Tibial artery (tissue), 4 donors: ENCODE measurements at regions not wholly inside any gene's neighbourhood (a gene's known extent, or its start where the extent isn't known, plus 50 kb on each side); places are given as distances from the start of the nearest gene placed in this dataset.

Experiments
- DNase-seq, 2 donors: peaks; one replicate each; pipeline ENCODE4 v3.0.0-alpha.2; 2019
- H3K27ac ChIP-seq, 2 donors: fragments of 200-600 bp; sonication (generic) in 1 of 2; 1 replicate in 1 of 2; 2 replicates in 1 of 2; pipeline ENCODE4 v1.5.1; 2018 to 2019; ENCODE audit warnings: mild to moderate bottlenecking in 1 of 2
- H3K27me3 ChIP-seq, 2 donors: fragments of 200-600 bp; sonication (generic) in 1 of 2; one replicate each; pipeline versions ENCODE4 v1.5.1 to v1.6.0; 2016 to 2019
- H3K36me3 ChIP-seq, 3 donors: fragments of 200-600 bp; sonication (generic) in 2 of 3; one replicate each; pipeline ENCODE4 v1.5.1; 2016 to 2019; ENCODE audit warnings: mild to moderate bottlenecking in 2 of 3
- H3K4me1 ChIP-seq, 4 donors: fragments of 200-600 bp; sonication (generic) in 2 of 4; 1 replicate in 3 of 4; 2 replicates in 1 of 4; pipeline ENCODE4 v1.5.1; 2016 to 2019
- H3K4me3 ChIP-seq, 2 donors: fragments of 200-600 bp; sonication (generic) in 1 of 2; 1 replicate in 1 of 2; 2 replicates in 1 of 2; pipeline ENCODE4 v1.5.1; 2018 to 2019; ENCODE audit warnings: mild to moderate bottlenecking in 2 of 2
- H3K9me3 ChIP-seq, 3 donors: fragments of 200-600 bp; sonication (generic) in 1 of 3; one replicate each; pipeline ENCODE4 v1.5.1; 2016 to 2019
- CTCF ChIP-seq, 2 experiments: fragments of 200-600 bp in 1 of 2; fragments of 450-650 bp in 1 of 2; IDR thresholded peaks; one replicate each; pipeline ENCODE4 v1.5.1; 2017 to 2019; ENCODE audit warnings: antibody characterized with exemption in 2 of 2, mild to moderate bottlenecking in 1 of 2, moderate library complexity in 1 of 2
- intact Hi-C: fragments of 100-400 bp; cut with DNase I; formaldehyde crosslinking; loops from one replicate; pipeline ENCODE4 v1.15.0; 2023; ENCODE audit warnings: low total_unique reads

GRCh38 chr2:10985260-10985659 lies 73.5 kb downstream of the KCNF1 start:
- intact Hi-C loops, result no loop called here
- Histone ChIP-seq H3K27me3 (peaks cover 0 to 15% of the 10 kb centered on the region in 2 donors), H3K4me1 (no peaks in the 10 kb centered on the region), H3K27ac (no peak overlapping the region), H3K36me3 (no peaks in the 10 kb centered on the region), H3K9me3 (no peaks in the 10 kb centered on the region), H3K4me3 (no peak overlapping the region)
- no peak for TF ChIP-seq CTCF (IDR thresholded peaks at IDR 0.05)
- peak in 1 of 2 donors; percentile 20 for DNase-seq

GRCh38 chr2:10985901-10986535 lies 74.3 kb downstream of the KCNF1 start:
- Histone ChIP-seq H3K4me3 (no peak overlapping the region), H3K36me3 (no peaks in the 10 kb centered on the region), H3K4me1 (no peaks in the 10 kb centered on the region), H3K27me3 (peaks cover 0 to 15% of the 10 kb centered on the region in 2 donors), H3K27ac (no peak overlapping the region), H3K9me3 (no peaks in the 10 kb centered on the region)
- TF ChIP-seq CTCF (IDR thresholded peaks at IDR 0.05), result no peak
- intact Hi-C loops, result no loop called here
- peak in 1 of 2 donors; percentile 35 for DNase-seq

GRCh38 chr2:10987439-10987838 lies 75.7 kb downstream of the KCNF1 start:
- no peak for TF ChIP-seq CTCF (IDR thresholded peaks at IDR 0.05)
- H3K4me3 ChIP-seq, result no peak overlapping the region
- no peaks in the 10 kb centered on the region for H3K36me3 ChIP-seq
- H3K9me3 ChIP-seq, result no peaks in the 10 kb centered on the region
- no peak for DNase-seq
- H3K4me1 ChIP-seq, result no peaks in the 10 kb centered on the region
- no peak overlapping the region for H3K27ac ChIP-seq
- intact Hi-C loops, result no loop called here
- peaks cover 0 to 13% of the 10 kb centered on the region in 2 donors for H3K27me3 ChIP-seq

GRCh38 chr2:10987861-10988260 lies 76.1 kb downstream of the KCNF1 start:
- intact Hi-C loops, result no loop called here
- no peaks in the 10 kb centered on the region for H3K4me1 ChIP-seq
- H3K27ac ChIP-seq, result no peak overlapping the region
- H3K36me3 ChIP-seq, result no peaks in the 10 kb centered on the region
- peaks cover 0 to 13% of the 10 kb centered on the region in 2 donors for H3K27me3 ChIP-seq
- H3K9me3 ChIP-seq, result no peaks in the 10 kb centered on the region
- peak in 1 of 2 donors; percentile 28 for DNase-seq
- TF ChIP-seq CTCF (IDR thresholded peaks at IDR 0.05), result no peak
- no peak overlapping the region for H3K4me3 ChIP-seq

GRCh38 chr2:10989151-10989550 lies 77.4 kb downstream of the KCNF1 start:
- Histone ChIP-seq H3K27ac (no peak overlapping the region), H3K27me3 (peaks cover 0 to 3% of the 10 kb centered on the region in 2 donors), H3K9me3 (no peaks in the 10 kb centered on the region), H3K36me3 (no peaks in the 10 kb centered on the region), H3K4me1 (no peaks in the 10 kb centered on the region), H3K4me3 (no peak overlapping the region)
- DNase-seq, result no peak
- intact Hi-C loops, result no loop called here
- TF ChIP-seq CTCF (IDR thresholded peaks at IDR 0.05), result no peak

- H3K27ac ChIP-seq, result no peak overlapping the region
- no peak overlapping the region for H3K4me3 ChIP-seq
- DNase-seq, result peak in 1 of 2 donors; percentile 11
- H3K36me3 ChIP-seq, result no peaks in the 10 kb centered on the region
- H3K9me3 ChIP-seq, result no peaks in the 10 kb centered on the region
- H3K27me3 ChIP-seq, result no peaks in the 10 kb centered on the region
- no peaks in the 10 kb centered on the region for H3K4me1 ChIP-seq
- no peak for TF ChIP-seq CTCF (IDR thresholded peaks at IDR 0.05)
- intact Hi-C loops, result no loop called here
These were observed 78.0 kb downstream of the KCNF1 start for GRCh38 chr2:10989782-10990181.
